GM18499 (cell line): ENCODE measurements at regions not wholly inside any gene's neighbourhood (a gene's known extent, or its start where the extent isn't known, plus 50 kb on each side); places are given as distances from the start of the nearest gene placed in this dataset.

Experiments used
- ATAC-seq: cut with Tn5 transposase; IDR thresholded peaks from one replicate; pipeline ENCODE4 v1.9.1; 2021; ENCODE audit warnings: moderate number of reproducible peaks; ENCODE audit not compliant: insufficient read depth, unreplicated experiment

DNA sequence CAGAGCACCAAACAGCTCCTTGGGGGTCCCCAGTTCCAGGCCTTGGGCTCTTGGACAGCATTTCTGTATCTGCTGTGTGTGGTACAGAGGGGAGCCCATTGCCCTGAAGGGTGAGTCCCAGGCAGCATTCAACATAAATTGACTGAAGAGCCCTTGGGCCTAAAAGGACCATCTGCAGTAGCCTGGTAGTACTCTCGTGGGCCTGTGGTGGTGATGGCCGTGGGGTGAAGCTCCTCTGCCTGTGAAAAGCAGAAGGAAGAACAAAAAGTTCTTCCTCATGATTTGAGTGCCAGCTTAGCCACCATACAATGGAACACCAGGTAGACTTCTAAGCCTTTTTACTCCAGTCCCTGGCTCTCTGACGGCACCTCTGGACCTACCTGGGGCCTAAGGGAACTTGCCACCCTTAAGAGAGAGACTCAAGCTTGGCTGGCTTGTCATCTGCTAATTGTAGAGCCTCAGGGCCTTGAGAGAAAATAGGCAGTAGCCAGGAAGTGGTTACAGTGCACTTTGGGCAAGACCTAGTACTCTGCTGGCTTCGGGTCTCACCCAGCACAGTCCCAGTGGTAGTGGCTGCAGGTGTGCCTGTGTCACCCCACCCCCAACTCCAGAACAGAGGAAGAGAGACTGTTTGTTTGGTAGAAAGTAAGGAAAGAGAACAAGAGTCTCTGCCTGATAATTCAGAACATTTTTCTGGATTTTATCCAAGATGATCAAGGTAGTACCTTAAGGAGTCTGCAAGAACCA lies 84.6 kb upstream of the CERS6 start:
- peak; percentile 82 for ATAC-seq

GRCh38 chr2:168373468-168373867 lies 82.6 kb upstream of the CERS6 start:
- ATAC-seq: no peak

DNA sequence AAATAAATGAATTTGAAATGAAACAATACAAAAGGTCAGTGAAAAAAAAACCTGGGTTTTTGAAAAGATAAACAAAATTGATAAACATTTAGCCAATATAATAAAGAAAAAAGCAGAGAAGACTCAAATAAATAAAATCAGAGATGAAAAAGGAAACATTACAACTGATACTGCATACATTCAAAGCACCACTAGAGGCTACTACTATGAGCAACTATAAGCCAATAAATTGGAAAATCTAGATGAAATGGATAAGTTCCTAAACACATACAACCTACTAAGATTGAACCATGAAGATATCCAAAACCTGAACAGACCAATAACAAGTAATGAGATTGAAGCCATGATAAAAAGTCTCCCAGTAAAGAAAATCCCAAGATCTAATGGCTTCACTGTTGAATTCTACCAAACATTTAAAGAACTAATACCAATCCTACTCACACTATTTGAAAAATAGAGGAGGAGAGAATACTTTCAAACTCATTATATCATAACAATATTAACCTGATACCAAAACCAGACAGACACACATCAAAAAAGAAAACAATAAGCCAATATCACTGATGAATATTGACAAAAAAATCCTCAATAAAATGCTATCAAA lies 80.8 kb upstream of the CERS6 start:
- no peak for ATAC-seq

DNA sequence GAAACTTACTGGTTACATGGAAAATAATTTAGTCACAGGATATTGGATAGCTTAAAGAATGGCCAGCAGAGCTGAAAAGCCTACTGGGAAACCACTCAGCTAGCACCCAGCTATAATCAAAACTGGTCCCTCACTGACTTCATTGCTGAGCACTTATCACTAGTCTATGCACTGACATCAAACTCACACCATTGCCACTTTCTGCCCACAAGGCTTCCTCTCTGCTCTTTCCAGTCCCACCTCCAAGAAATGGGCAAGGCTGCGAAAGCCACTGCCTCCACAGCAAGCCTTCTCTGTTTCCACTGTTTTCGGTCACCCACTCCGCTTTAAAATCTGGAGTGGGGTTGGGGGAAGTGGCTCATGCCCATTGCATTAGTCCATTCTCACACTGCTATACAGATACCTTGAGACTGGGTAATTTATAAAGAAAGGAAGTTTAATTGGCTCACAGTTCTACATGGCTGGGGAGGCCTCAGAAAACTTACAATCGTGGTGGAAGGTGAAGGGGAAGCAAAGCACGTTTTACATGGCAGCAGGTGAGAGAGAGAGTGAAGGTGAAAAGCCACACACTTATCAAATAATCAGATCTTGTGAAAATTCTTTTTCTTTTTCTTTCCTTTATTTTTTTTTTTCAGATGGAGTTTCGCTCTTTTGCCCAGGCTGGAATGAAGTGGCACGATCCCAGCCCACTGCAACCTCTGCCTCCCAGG lies 77.0 kb upstream of the CERS6 start:
- ATAC-seq: no peak

- no peak for ATAC-seq
These were observed 75.6 kb upstream of the CERS6 start for GRCh38 chr2:168380500-168380899.

- ATAC-seq: no peak
These were observed 64.0 kb upstream of the CERS6 start for GRCh38 chr2:168392024-168392423.

GRCh38 chr2:168392797-168393196 lies 63.3 kb upstream of the CERS6 start:
- no peak for ATAC-seq

DNA sequence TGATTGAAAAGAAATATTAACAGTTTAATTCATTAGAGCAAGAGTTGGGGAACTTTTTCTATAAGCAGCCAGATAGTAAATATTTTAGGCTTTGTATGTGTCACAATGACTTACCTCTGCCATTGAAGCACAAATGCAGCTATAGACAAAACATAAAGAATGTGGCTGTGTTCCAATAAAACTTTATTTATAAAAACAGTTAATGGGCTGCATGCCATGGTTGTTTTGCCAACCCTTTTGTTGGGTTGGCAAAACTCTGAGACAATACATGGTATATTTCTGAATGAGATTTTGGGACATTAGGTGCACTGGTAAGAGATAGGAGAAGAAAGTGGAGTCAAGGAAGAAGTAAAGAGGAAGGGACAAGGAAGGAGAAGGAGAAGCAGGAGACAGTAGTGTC lies 61.8 kb upstream of the CERS6 start:
- ATAC-seq: no peak

DNA sequence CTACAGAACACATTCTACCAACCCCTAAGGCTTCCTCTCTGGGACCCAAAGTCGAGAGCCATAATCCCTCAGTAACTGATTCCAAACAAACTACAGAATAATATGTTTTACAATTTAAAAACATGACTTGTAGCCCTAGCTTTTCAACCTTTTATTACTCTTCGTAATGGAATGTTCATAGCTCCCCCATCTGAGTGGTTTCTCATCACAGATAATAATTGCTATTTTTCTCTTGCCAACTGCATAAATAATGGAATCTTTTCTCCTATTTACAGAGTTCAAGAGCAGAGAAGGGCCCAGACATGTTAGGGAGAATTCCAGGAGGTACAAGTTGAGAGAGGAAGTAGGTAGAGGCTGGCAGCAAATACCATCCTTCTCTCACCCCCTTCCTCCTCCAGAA lies 59.9 kb upstream of the CERS6 start:
- no peak for ATAC-seq

GRCh38 chr2:168397629-168398028 lies 58.4 kb upstream of the CERS6 start:
- no peak for ATAC-seq

DNA sequence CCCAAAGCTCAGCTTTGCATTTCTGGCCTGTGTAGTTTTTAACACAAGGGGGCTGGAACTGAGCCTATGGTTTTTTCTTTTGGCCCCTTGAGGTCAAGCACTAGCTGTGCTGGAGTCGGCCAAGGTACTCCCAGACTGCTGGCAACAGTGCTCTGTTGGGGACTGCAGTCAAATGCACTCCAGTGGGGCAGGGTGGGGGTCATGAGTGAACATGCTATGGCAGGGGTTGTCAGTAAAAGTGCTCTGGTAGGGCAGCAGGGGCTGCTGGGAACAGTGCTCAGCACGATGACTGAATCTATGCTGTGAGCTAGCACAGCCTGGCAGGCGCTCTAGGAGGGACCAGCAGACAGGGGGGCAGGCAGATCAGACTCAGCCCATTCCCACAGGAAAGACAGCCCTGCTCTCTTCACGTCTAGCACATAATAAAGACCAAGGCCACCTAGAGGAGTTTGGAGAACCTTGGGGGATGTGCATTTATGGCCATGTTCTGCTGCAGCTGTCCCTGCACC lies 55.0 kb upstream of the CERS6 start:
- ATAC-seq: no peak

GRCh38 chr2:168401771-168402170 lies 54.3 kb upstream of the CERS6 start:
- ATAC-seq: no peak

- no peak for ATAC-seq
These were observed 53.5 kb upstream of the CERS6 start for GRCh38 chr2:168402531-168402930.

GRCh38 chr2:168403736-168404135 lies 52.3 kb upstream of the CERS6 start:
- ATAC-seq: no peak

DNA sequence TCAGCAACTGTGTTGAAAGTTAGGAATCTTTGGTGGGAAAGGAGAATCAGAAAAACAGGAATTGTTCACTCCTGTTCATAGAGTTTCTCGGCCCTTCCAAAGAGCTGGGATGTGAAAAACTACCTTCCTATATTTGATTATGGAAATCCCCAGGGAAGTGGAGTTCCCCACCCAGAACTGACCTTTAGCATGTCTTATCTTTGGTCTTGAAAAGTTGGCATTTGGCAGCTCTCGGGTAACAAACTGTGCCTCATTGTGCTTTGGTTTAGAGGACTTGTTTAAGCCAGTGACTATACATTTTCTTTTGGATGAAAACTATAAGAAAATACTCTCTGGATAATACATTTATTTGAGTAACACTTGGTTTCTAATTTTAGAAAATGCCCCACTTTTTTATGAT lies 51.3 kb upstream of the CERS6 start:
- no peak for ATAC-seq
